OCI-LY3 (cell line): ENCODE measurements at regions not wholly inside any gene's neighbourhood (a gene's known extent, or its start where the extent isn't known, plus 50 kb on each side); places are given as distances from the start of the nearest gene placed in this dataset.

Source experiments
- CTCF ChIP-seq: fragments of 200-600, 300-600 bp; sonication (generic); IDR thresholded peaks from 2 replicates; pipeline ENCODE4 v1.5.1; 2014; ENCODE audit warnings: antibody characterized with exemption, low read length, low read depth
- EZH2phosphoT487 ChIP-seq: fragments of 200-600 bp; shearing (Covaris generic); IDR thresholded peaks from 2 replicates; pipeline ENCODE4 v1.6.1; 2018; ENCODE audit warnings: antibody characterized with exemption, mixed run types, low read depth

- TF ChIP-seq CTCF, result no peak
- TF ChIP-seq EZH2phosphoT487, result no peak
Observed at GRCh38 chr5:25064306-25064705, 419.5 kb upstream of the CDH10 start.
